GM13976 (cell line): ENCODE measurements at regions not wholly inside any gene's neighbourhood (a gene's known extent, or its start where the extent isn't known, plus 50 kb on each side); places are given as distances from the start of the nearest gene placed in this dataset.

Experiments used
- DNase-seq: peaks from one replicate; pipeline ENCODE4 v3.0.0; 2012; ENCODE audit warnings: low spot score
- CTCF ChIP-seq: IDR thresholded peaks from 2 replicates; pipeline ENCODE4 v1.5.1; 2012; ENCODE audit warnings: borderline replicate concordance, mild to moderate bottlenecking; ENCODE audit not compliant: insufficient read depth; ENCODE audit errors: extremely low read depth, missing control alignments, control extremely low read depth
- in situ Hi-C: fragments of 300-500 bp; cut with MboI; formaldehyde crosslinking; loops from one replicate; pipeline ENCODE4 v1.12.0; 2022; ENCODE audit warnings: low sequenced_read_pairs, mixed read lengths, inconsistent platforms; ENCODE audit not compliant: unreplicated experiment

GRCh38 chr9:19620326-19620725 lies 168.5 kb downstream of the SLC24A2 start:
- TF ChIP-seq CTCF: no peak
- DNase-seq: no peak
- in situ Hi-C loops: no loop called here

- in situ Hi-C loops: no loop called here
- no peak for TF ChIP-seq CTCF
- no peak for DNase-seq
Observed at GRCh38 chr9:19619221-19619620, 169.6 kb downstream of the SLC24A2 start.

- DNase-seq: no peak
- TF ChIP-seq CTCF: no peak
- in situ Hi-C loops: no loop called here
Observed at GRCh38 chr9:19618816-19619215, 170.0 kb downstream of the SLC24A2 start.

GRCh38 chr9:19615036-19615624 lies 173.7 kb downstream of the SLC24A2 start:
- DNase-seq: no peak
- TF ChIP-seq CTCF: no peak
- in situ Hi-C loops: no loop called here

GRCh38 chr9:19614294-19614693 lies 174.5 kb downstream of the SLC24A2 start:
- in situ Hi-C loops: no loop called here
- no peak for TF ChIP-seq CTCF
- DNase-seq: no peak

- in situ Hi-C loops: no loop called here
- DNase-seq: no peak
- no peak for TF ChIP-seq CTCF
Observed at GRCh38 chr9:19600538-19600937, 188.3 kb downstream of the SLC24A2 start.

- in situ Hi-C loops: no loop called here
- no peak for TF ChIP-seq CTCF
- DNase-seq: no peak
Observed at GRCh38 chr9:19598722-19599121, 189.9 kb downstream of the ACER2 start.
